ENCODE measurements at regions not wholly inside any gene's neighbourhood (a gene's known extent, or its start where the extent isn't known, plus 50 kb on each side); places are given as distances from the start of the nearest gene placed in this dataset.

GRCh38 chr17:79239205-79239604 is 164.6 kb downstream of the ENGASE start:
- H3K27me3 ChIP-seq: no peaks in the 10 kb centered on the region
- H3K36me3 ChIP-seq: no peaks in the 10 kb centered on the region
- H3K27ac ChIP-seq: no peak overlapping the region
- no peaks in the 10 kb centered on the region for H3K9me3 ChIP-seq
- H3K4me1 ChIP-seq: no peaks in the 10 kb centered on the region
- DNase-seq (no peak), ATAC-seq (no peak)
- no peak overlapping the region for H3K4me3 ChIP-seq
- 22% methylated on average over 4 of the region's 9 CpGs for WGBS (ENCODE audit: insufficient coverage, low coverage, low lambda C conversion rate, missing lambda C conversion rate)
- intact Hi-C loops (cut with DNase I): no loop called here
- TF ChIP-seq CTCF (IDR thresholded peaks at IDR 0.05) (no peak), POLR2A (IDR thresholded peaks at IDR 0.05) (no peak)

- Histone ChIP-seq H3K27ac (no peak overlapping the region), H3K4me3 (no peak overlapping the region), H3K4me1 (no peaks in the 10 kb centered on the region), H3K27me3 (no peaks in the 10 kb centered on the region), H3K9me3 (no peaks in the 10 kb centered on the region), H3K36me3 (no peaks in the 10 kb centered on the region)
- intact Hi-C loops (cut with DNase I): no loop called here
- DNase-seq: no peak
- WGBS (ENCODE audit: insufficient coverage, low coverage, low lambda C conversion rate, missing lambda C conversion rate): 53% methylated on average over 5 of the region's 13 CpGs
- no peak for ATAC-seq
- no peak for TF ChIP-seq CTCF (IDR thresholded peaks at IDR 0.05)
- no peak for TF ChIP-seq POLR2A (IDR thresholded peaks at IDR 0.05)
These were observed 162.9 kb downstream of the ENGASE start for GRCh38 chr17:79237448-79238053.

GRCh38 chr17:79235808-79236207 is 161.2 kb downstream of the ENGASE start:
- intact Hi-C loops (cut with DNase I): no loop called here
- no peak for ATAC-seq
- TF ChIP-seq CTCF (IDR thresholded peaks at IDR 0.05): no peak
- TF ChIP-seq POLR2A (IDR thresholded peaks at IDR 0.05): no peak
- 42% methylated on average over 10 of the region's 10 CpGs for WGBS (ENCODE audit: insufficient coverage, low coverage, low lambda C conversion rate, missing lambda C conversion rate)
- H3K27ac ChIP-seq: no peak overlapping the region
- no peaks in the 10 kb centered on the region for H3K4me1 ChIP-seq
- H3K36me3 ChIP-seq: no peaks in the 10 kb centered on the region
- H3K27me3 ChIP-seq: no peaks in the 10 kb centered on the region
- H3K4me3 ChIP-seq: no peak overlapping the region
- no peaks in the 10 kb centered on the region for H3K9me3 ChIP-seq
- no peak for DNase-seq

- H3K4me3 ChIP-seq: no peak overlapping the region
- H3K4me1 ChIP-seq: no peaks in the 10 kb centered on the region
- WGBS (ENCODE audit: insufficient coverage, low coverage, low lambda C conversion rate, missing lambda C conversion rate): 85% methylated on average over 6 of the region's 28 CpGs
- TF ChIP-seq POLR2A (IDR thresholded peaks at IDR 0.05) (no peak), CTCF (IDR thresholded peaks at IDR 0.05) (no peak)
- no peak for ATAC-seq
- H3K27ac ChIP-seq: no peak overlapping the region
- no peaks in the 10 kb centered on the region for H3K27me3 ChIP-seq
- no peaks in the 10 kb centered on the region for H3K36me3 ChIP-seq
- intact Hi-C loops (cut with DNase I): no loop called here
- H3K9me3 ChIP-seq: no peaks in the 10 kb centered on the region
- no peak for DNase-seq
These were observed 159.4 kb downstream of the ENGASE start for GRCh38 chr17:79233916-79234551.
